CD14-positive monocyte (primary cell): ENCODE measurements at regions not wholly inside any gene's neighbourhood (a gene's known extent, or its start where the extent isn't known, plus 50 kb on each side); places are given as distances from the start of the nearest gene placed in this dataset.

Experiments
- DNase-seq, 3 donors: peaks; one replicate each; pipeline ENCODE4 v3.0.0-alpha.2; 2011 to 2022
- H2AFZ ChIP-seq: 2 replicates; pipeline ENCODE4 v1.6.0; 2012; ENCODE audit warnings: mild to moderate bottlenecking, low read depth, low read length, inconsistent platforms; ENCODE audit not compliant: insufficient read depth, poor library complexity, severe bottlenecking
- H3K27ac ChIP-seq, 2 donors: 1 replicate in 1 of 2; 2 replicates in 1 of 2; pipeline ENCODE4 v1.5.1; 2012 to 2013; ENCODE audit warnings: low read length in 2 of 2, control low read depth in 1 of 2, inconsistent platforms in 1 of 2, low read depth in 1 of 2, mild to moderate bottlenecking in 1 of 2
- H3K27me3 ChIP-seq, 2 donors: one replicate each; pipeline versions ENCODE4 v1.6.0 to v1.6.1; 2011 to 2013; ENCODE audit warnings: low read length in 2 of 2; ENCODE audit not compliant: control insufficient read depth in 2 of 2, insufficient read depth in 2 of 2
- H3K36me3 ChIP-seq, 2 donors: replicated peaks in 1 of 2; 1 replicate in 1 of 2; 2 replicates in 1 of 2; pipeline versions ENCODE4 v1.5.1 to v1.6.1; 2012 to 2013; ENCODE audit warnings: low read length in 2 of 2, control low read depth in 1 of 2, inconsistent platforms in 1 of 2, mild to moderate bottlenecking in 1 of 2; ENCODE audit not compliant: insufficient read depth in 2 of 2, control insufficient read depth in 1 of 2
- H3K4me1 ChIP-seq, 2 donors: 1 replicate in 1 of 2; 2 replicates in 1 of 2; pipeline versions ENCODE4 v1.5.1 to v1.6.1; 2012 to 2013; ENCODE audit warnings: low read length in 2 of 2, control low read depth in 1 of 2, inconsistent platforms in 1 of 2, mild to moderate bottlenecking in 1 of 2, moderate library complexity in 1 of 2; ENCODE audit not compliant: insufficient read depth in 2 of 2, control insufficient read depth in 1 of 2
- H3K4me2 ChIP-seq: replicated peaks from 2 replicates; pipeline ENCODE3; 2012; ENCODE audit warnings: low read length, moderate library complexity, mild to moderate bottlenecking; ENCODE audit not compliant: poor library complexity, severe bottlenecking; ENCODE audit errors: extremely low read depth
- H3K4me3 ChIP-seq, 3 experiments: fragments of 200-600 bp in 1 of 3; sonication (generic) in 1 of 3; replicated peaks in 1 of 3; 1 replicate in 2 of 3; 2 replicates in 1 of 3; pipeline ENCODE4 v1.5.1; 2011 to 2013; ENCODE audit warnings: low read length in 3 of 3, mild to moderate bottlenecking in 3 of 3, control low read depth in 2 of 3, low read depth in 2 of 3, inconsistent platforms in 1 of 3, moderate library complexity in 1 of 3
- H3K79me2 ChIP-seq: 2 replicates; pipeline ENCODE4 v1.6.0; 2012; ENCODE audit warnings: mild to moderate bottlenecking, control low read depth, inconsistent platforms, low read length, moderate library complexity; ENCODE audit not compliant: insufficient read depth
- H3K9ac ChIP-seq: 2 replicates; pipeline ENCODE4 v1.6.0; 2017; ENCODE audit warnings: low read length, mild to moderate bottlenecking; ENCODE audit not compliant: insufficient read depth, poor library complexity, severe bottlenecking
- H3K9me3 ChIP-seq, 2 donors: replicated peaks in 1 of 2; 1 replicate in 1 of 2; 2 replicates in 1 of 2; pipeline versions ENCODE4 v1.5.1 to v1.6.1; 2012 to 2013; ENCODE audit warnings: low read length in 2 of 2, control low read depth in 1 of 2; ENCODE audit not compliant: control insufficient read depth in 1 of 2, insufficient read depth in 1 of 2
- H4K20me1 ChIP-seq: 2 replicates; pipeline ENCODE4 v1.6.0; 2012; ENCODE audit warnings: mild to moderate bottlenecking, low read length, control low read depth, moderate library complexity; ENCODE audit not compliant: insufficient read depth
- H3K27ac Mint-ChIP-seq, 7 donors: one replicate each; pipeline ENCODE4 v1.8.0; 2020; ENCODE audit warnings: mild to moderate bottlenecking in 7 of 7, mixed read lengths in 7 of 7, moderate library complexity in 6 of 7, inconsistent platforms in 2 of 7
- H3K27me3 Mint-ChIP-seq, 3 donors: one replicate each; pipeline ENCODE4 v1.8.0; 2021 to 2022; ENCODE audit warnings: low read depth in 3 of 3, mild to moderate bottlenecking in 3 of 3, mixed read lengths in 3 of 3, moderate library complexity in 3 of 3, inconsistent platforms in 1 of 3
- H3K36me3 Mint-ChIP-seq, 2 donors: one replicate each; pipeline ENCODE4 v1.8.0; 2020; ENCODE audit warnings: mixed read lengths in 2 of 2, inconsistent platforms in 1 of 2, mild to moderate bottlenecking in 1 of 2
- H3K4me1 Mint-ChIP-seq: one replicate; pipeline ENCODE4 v1.8.0; 2020; ENCODE audit warnings: mild to moderate bottlenecking, mixed read lengths
- H3K4me3 Mint-ChIP-seq, 2 donors: one replicate each; pipeline ENCODE4 v1.8.0; 2020; ENCODE audit warnings: mild to moderate bottlenecking in 2 of 2, mixed read lengths in 2 of 2, moderate library complexity in 1 of 2
- H3K9me3 Mint-ChIP-seq, 7 donors: one replicate each; pipeline ENCODE4 v1.8.0; 2020 to 2022; ENCODE audit warnings: mixed read lengths in 7 of 7, mild to moderate bottlenecking in 6 of 7, moderate library complexity in 6 of 7, inconsistent platforms in 2 of 7
- WGBS: methylation state at CpG from one replicate; pipeline ENCODE4 v1.1.5; 2013; ENCODE audit warnings: missing lambda C conversion rate; ENCODE audit not compliant: insufficient coverage; 5-methylcytosine and 5-hydroxymethylcytosine counted together
- intact Hi-C, 2 donors: fragments of 100-400 bp; cut with micrococcal nuclease; formaldehyde crosslinking; loops; one replicate each; pipeline versions ENCODE4 v1.15.0 to v1.15.1; 2023
- TF ChIP-seq, protein P1 (sequence below): fragments of 200-600 bp; IDR thresholded peaks from one replicate; pipeline ENCODE4 v1.8.0; 2022; ENCODE audit warnings: antibody characterized with exemption, mild to moderate bottlenecking

DNA sequence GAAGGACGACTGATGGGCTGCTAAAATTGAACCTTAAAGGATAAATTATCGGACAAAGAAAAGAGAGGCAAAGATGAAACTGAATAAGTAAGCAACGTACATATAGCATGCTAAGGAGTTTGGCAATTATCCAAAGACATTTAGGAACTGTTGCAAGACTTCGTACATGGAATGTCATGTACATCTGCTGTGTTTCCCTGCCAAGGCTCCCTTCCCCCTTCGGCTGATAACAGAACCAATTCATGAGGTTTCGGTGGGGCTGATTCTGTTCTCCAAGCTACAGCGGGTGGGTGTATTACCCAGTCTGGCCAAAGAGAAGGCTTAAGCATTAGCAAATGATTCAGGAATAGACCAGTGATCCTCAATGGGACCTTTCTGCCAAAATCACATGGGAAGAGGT lies 190.9 kb upstream of the FREM1 start:
- no peak for DNase-seq
- no peak overlapping the region for H3K4me2 ChIP-seq
- peaks cover 0 to 3% (median 0%) of the 10 kb centered on the region in 7 donors for H3K9me3 Mint-ChIP-seq
- H3K9me3 ChIP-seq = no peaks in the 10 kb centered on the region
- H3K36me3 ChIP-seq = no peaks in the 10 kb centered on the region
- TF ChIP-seq, protein P1, sequence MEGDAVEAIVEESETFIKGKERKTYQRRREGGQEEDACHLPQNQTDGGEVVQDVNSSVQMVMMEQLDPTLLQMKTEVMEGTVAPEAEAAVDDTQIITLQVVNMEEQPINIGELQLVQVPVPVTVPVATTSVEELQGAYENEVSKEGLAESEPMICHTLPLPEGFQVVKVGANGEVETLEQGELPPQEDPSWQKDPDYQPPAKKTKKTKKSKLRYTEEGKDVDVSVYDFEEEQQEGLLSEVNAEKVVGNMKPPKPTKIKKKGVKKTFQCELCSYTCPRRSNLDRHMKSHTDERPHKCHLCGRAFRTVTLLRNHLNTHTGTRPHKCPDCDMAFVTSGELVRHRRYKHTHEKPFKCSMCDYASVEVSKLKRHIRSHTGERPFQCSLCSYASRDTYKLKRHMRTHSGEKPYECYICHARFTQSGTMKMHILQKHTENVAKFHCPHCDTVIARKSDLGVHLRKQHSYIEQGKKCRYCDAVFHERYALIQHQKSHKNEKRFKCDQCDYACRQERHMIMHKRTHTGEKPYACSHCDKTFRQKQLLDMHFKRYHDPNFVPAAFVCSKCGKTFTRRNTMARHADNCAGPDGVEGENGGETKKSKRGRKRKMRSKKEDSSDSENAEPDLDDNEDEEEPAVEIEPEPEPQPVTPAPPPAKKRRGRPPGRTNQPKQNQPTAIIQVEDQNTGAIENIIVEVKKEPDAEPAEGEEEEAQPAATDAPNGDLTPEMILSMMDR = no peak
- no peak overlapping the region for H3K4me3 Mint-ChIP-seq
- H4K20me1 ChIP-seq = no peaks in the 10 kb centered on the region
- H3K36me3 Mint-ChIP-seq = no peaks in the 10 kb centered on the region
- H2AFZ ChIP-seq = no peak overlapping the region
- no peaks in the 10 kb centered on the region for H3K27me3 ChIP-seq
- H3K4me1 Mint-ChIP-seq = no peaks in the 10 kb centered on the region
- H3K4me1 ChIP-seq = no peaks in the 10 kb centered on the region
- no peak overlapping the region for H3K4me3 ChIP-seq
- H3K9ac ChIP-seq = no peak overlapping the region
- no peak overlapping the region for H3K27ac Mint-ChIP-seq
- peaks cover 0 to 2% (median 0%) of the 10 kb centered on the region in 3 donors for H3K27me3 Mint-ChIP-seq
- intact Hi-C loops = no loop called here
- H3K79me2 ChIP-seq = no peaks in the 10 kb centered on the region
- 60% methylated on average over 5 of the region's 7 CpGs for WGBS
- H3K27ac ChIP-seq = no peak overlapping the region

DNA sequence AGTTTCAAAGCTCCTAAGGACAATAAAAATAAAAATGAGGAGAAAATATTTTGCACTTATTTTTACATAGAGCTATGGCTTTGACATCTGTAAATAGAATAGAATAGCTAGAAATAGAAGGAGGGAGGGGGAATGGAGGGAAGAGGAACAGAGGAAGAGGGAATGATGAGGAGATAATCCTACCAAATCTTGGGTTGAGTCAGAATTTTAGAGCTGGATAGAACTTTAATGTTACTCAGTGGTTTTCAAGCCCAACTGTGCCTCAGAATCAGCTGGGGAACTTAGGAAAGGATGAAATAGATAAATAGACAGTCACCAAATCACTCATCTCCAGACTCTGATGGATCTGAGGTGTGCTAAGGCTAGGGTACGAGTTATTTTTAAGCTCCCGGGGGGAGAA lies 190.3 kb upstream of the FREM1 start:
- Histone ChIP-seq H3K4me1 (no peaks in the 10 kb centered on the region), H3K4me2 (no peak overlapping the region), H3K4me3 (no peak overlapping the region), H3K9me3 (no peaks in the 10 kb centered on the region), H4K20me1 (no peaks in the 10 kb centered on the region), H2AFZ (no peak overlapping the region), H3K79me2 (no peaks in the 10 kb centered on the region), H3K36me3 (no peaks in the 10 kb centered on the region), H3K27ac (no peak overlapping the region), H3K27me3 (no peaks in the 10 kb centered on the region), H3K9ac (no peak overlapping the region)
- intact Hi-C loops = no loop called here
- Mint-ChIP-seq H3K27me3 (peaks cover 0 to 2% (median 0%) of the 10 kb centered on the region in 3 donors), H3K4me3 (no peak overlapping the region), H3K9me3 (peaks cover 0 to 3% (median 0%) of the 10 kb centered on the region in 7 donors), H3K4me1 (no peaks in the 10 kb centered on the region), H3K27ac (no peak overlapping the region), H3K36me3 (no peaks in the 10 kb centered on the region)
- 50% methylated on average over 2 of the region's 2 CpGs for WGBS
- no peak for DNase-seq
- TF ChIP-seq, protein P1 = no peak
